DND-41 (cell line): ENCODE measurements at regions not wholly inside any gene's neighbourhood (a gene's known extent, or its start where the extent isn't known, plus 50 kb on each side); places are given as distances from the start of the nearest gene placed in this dataset.
A peak's percentile ranks its signal among the peaks of the same experiment; 100 is the strongest.

Experiments used
- ATAC-seq: fragments of 200-7000 bp; cut with Tn5 transposase; 3 replicates; pipeline ENCODE4 v1.9.1; 2021; ENCODE audit warnings: low read depth; ENCODE audit not compliant: insufficient read depth
- DNase-seq: peaks from one replicate; pipeline ENCODE4 v3.0.0-alpha.2; 2020
- H2AFZ ChIP-seq: 2 replicates; pipeline ENCODE4 v1.6.0; 2012; ENCODE audit warnings: low read depth, low read length
- H3K27ac ChIP-seq: 2 replicates; pipeline ENCODE4 v1.5.1; 2012; ENCODE audit warnings: low read length, inconsistent platforms
- H3K27me3 ChIP-seq: fragments of 200-600 bp; sonication (generic); 2 replicates; pipeline ENCODE4 v1.6.0; 2012; ENCODE audit warnings: low read length, mild to moderate bottlenecking, inconsistent platforms; ENCODE audit not compliant: insufficient read depth, poor library complexity
- H3K36me3 ChIP-seq: 2 replicates; pipeline ENCODE4 v1.5.1; 2012; ENCODE audit warnings: low read length, inconsistent platforms; ENCODE audit not compliant: insufficient read depth
- H3K4me1 ChIP-seq: 2 replicates; pipeline ENCODE4 v1.5.1; 2012; ENCODE audit warnings: mild to moderate bottlenecking, low read length; ENCODE audit not compliant: insufficient read depth
- H3K4me2 ChIP-seq: 2 replicates; pipeline ENCODE4 v1.6.0; 2012; ENCODE audit warnings: mild to moderate bottlenecking, moderate library complexity, low read length, inconsistent platforms; ENCODE audit not compliant: insufficient read depth
- H3K4me3 ChIP-seq, 2 experiments: fragments of 200-600 bp in 1 of 2; shearing (Covaris generic) in 1 of 2; 2 replicates each; pipeline ENCODE4 v1.5.1; 2012 to 2016; ENCODE audit warnings: inconsistent platforms in 2 of 2, low read length in 2 of 2, mild to moderate bottlenecking in 2 of 2, low read depth in 1 of 2, moderate library complexity in 1 of 2
- H3K79me2 ChIP-seq: 2 replicates; pipeline ENCODE4 v1.6.0; 2012; ENCODE audit warnings: low read length, inconsistent platforms; ENCODE audit not compliant: insufficient read depth
- H3K9ac ChIP-seq: 2 replicates; pipeline ENCODE4 v1.6.0; 2012; ENCODE audit warnings: low read depth, mild to moderate bottlenecking, inconsistent platforms, low read length, moderate library complexity
- H3K9me3 ChIP-seq: 2 replicates; pipeline ENCODE4 v1.5.1; 2012; ENCODE audit warnings: low read length, moderate library complexity, mild to moderate bottlenecking, inconsistent platforms; ENCODE audit not compliant: insufficient read depth, severe bottlenecking
- H4K20me1 ChIP-seq: 2 replicates; pipeline ENCODE4 v1.6.0; 2012; ENCODE audit warnings: low read length; ENCODE audit not compliant: insufficient read depth
- CTCF ChIP-seq: IDR thresholded peaks from 2 replicates; pipeline ENCODE4 v1.5.1; 2012; ENCODE audit warnings: borderline replicate concordance, low read length, moderate library complexity, mild to moderate bottlenecking; ENCODE audit not compliant: poor library complexity, severe bottlenecking; ENCODE audit errors: extremely low read depth
- EZH2 ChIP-seq: IDR thresholded peaks from 3 replicates; pipeline ENCODE4 v1.6.1; 2012; ENCODE audit warnings: borderline replicate concordance, low read depth, mild to moderate bottlenecking, moderate library complexity, low read length, inconsistent platforms; ENCODE audit not compliant: severe bottlenecking

- H3K9ac ChIP-seq = peak overlapping the region; percentile 45
- peak overlapping the region; percentile 81 for H3K27ac ChIP-seq
- H3K9me3 ChIP-seq = no peaks in the 10 kb centered on the region
- peak overlapping the region; percentile 72 for H3K4me2 ChIP-seq
- peak overlapping the region in 1 of 2 experiments; percentile 46; a peak in 2 of 4 replicates for H3K4me3 ChIP-seq
- H4K20me1 ChIP-seq = peaks cover 23% of the 10 kb centered on the region; the same call in 1 of the 2 replicates
- peaks cover 44% of the 10 kb centered on the region for H3K4me1 ChIP-seq
- TF ChIP-seq EZH2 (no peak), CTCF (no peak)
- ATAC-seq (peak; percentile 69), DNase-seq (peak; percentile 80)
- no peaks in the 10 kb centered on the region for H3K79me2 ChIP-seq
- peaks cover 54% of the 10 kb centered on the region for H3K27me3 ChIP-seq
- no peaks in the 10 kb centered on the region for H3K36me3 ChIP-seq
- no peak overlapping the region for H2AFZ ChIP-seq
These were observed 396.7 kb upstream of the OR4E1 start for GRCh38 chr14:22070119-22070982.

- Histone ChIP-seq H3K27ac (no peak overlapping the region), H2AFZ (no peak overlapping the region)
- ATAC-seq = no peak
These were observed 391.7 kb upstream of the OR4E1 start for GRCh38 chr14:22065347-22065746.

GRCh38 chr14:22059201-22059600, 385.6 kb upstream of the OR4E1 start:
- ATAC-seq = 0 out of 3 replicates have a peak, but pooled peaks have one; percentile 7
- no peaks in the 10 kb centered on the region for H4K20me1 ChIP-seq
- H3K27me3 ChIP-seq = peaks cover 50% of the 10 kb centered on the region

More at GRCh38 chr14:22065347-22065746, 391.7 kb upstream of the OR4E1 start:
- Histone ChIP-seq H3K4me1 (peaks cover 14% of the 10 kb centered on the region), H3K36me3 (no peaks in the 10 kb centered on the region), H3K79me2 (no peaks in the 10 kb centered on the region), H4K20me1 (peaks cover 14% of the 10 kb centered on the region; the same call in 1 of the 2 replicates), H3K4me2 (no peak overlapping the region), H3K4me3 (no peak overlapping the region), H3K9me3 (no peaks in the 10 kb centered on the region), H3K9ac (no peak overlapping the region), H3K27me3 (peaks cover 61% of the 10 kb centered on the region)
- DNase-seq = no peak
- TF ChIP-seq EZH2 (no peak), CTCF (no peak)

More at GRCh38 chr14:22059201-22059600, 385.6 kb upstream of the OR4E1 start:
- no peak overlapping the region for H2AFZ ChIP-seq
- no peaks in the 10 kb centered on the region for H3K4me1 ChIP-seq
- H3K79me2 ChIP-seq = no peaks in the 10 kb centered on the region
- H3K27ac ChIP-seq = no peak overlapping the region
- DNase-seq = no peak
- H3K9me3 ChIP-seq = peaks cover 14% of the 10 kb centered on the region
- no peak overlapping the region for H3K9ac ChIP-seq
- no peak overlapping the region for H3K4me3 ChIP-seq
- TF ChIP-seq CTCF (no peak), EZH2 (no peak)
- no peaks in the 10 kb centered on the region for H3K36me3 ChIP-seq
- H3K4me2 ChIP-seq = no peak overlapping the region
